DND-41 (cell line): ENCODE measurements at regions not wholly inside any gene's neighbourhood (a gene's known extent, or its start where the extent isn't known, plus 50 kb on each side); places are given as distances from the start of the nearest gene placed in this dataset.

Experiments
- CTCF ChIP-seq: IDR thresholded peaks from 2 replicates; pipeline ENCODE4 v1.5.1; 2012; ENCODE audit warnings: borderline replicate concordance, low read length, moderate library complexity, mild to moderate bottlenecking; ENCODE audit not compliant: poor library complexity, severe bottlenecking; ENCODE audit errors: extremely low read depth
- EZH2 ChIP-seq: IDR thresholded peaks from 3 replicates; pipeline ENCODE4 v1.6.1; 2012; ENCODE audit warnings: borderline replicate concordance, low read depth, mild to moderate bottlenecking, moderate library complexity, low read length, inconsistent platforms; ENCODE audit not compliant: severe bottlenecking

GRCh38 chrX:25507801-25508200, 492.0 kb upstream of the ARX start:
- TF ChIP-seq CTCF (no peak), EZH2 (no peak)
